ENCODE measurements at regions not wholly inside any gene's neighbourhood (a gene's known extent, or its start where the extent isn't known, plus 50 kb on each side); places are given as distances from the start of the nearest gene placed in this dataset.

- TF ChIP-seq CTCF (IDR thresholded peaks at IDR 0.05), result no peak
- TF ChIP-seq POLR2A (IDR thresholded peaks at IDR 0.05), result no peak
Observed at GRCh38 chr11:109963101-109963500, 130.1 kb upstream of the ZC3H12C start.

Data from prostate gland (tissue), 2 donors.